C1 segment of cervical spinal cord (tissue), 14 donors: ENCODE measurements at regions not wholly inside any gene's neighbourhood (a gene's known extent, or its start where the extent isn't known, plus 50 kb on each side); places are given as distances from the start of the nearest gene placed in this dataset.

Source experiments
- DNase-seq, 14 donors: peaks; one replicate each; lab custom pipeline; 2025; lab: John Stamatoyannopoulos, UW

DNA sequence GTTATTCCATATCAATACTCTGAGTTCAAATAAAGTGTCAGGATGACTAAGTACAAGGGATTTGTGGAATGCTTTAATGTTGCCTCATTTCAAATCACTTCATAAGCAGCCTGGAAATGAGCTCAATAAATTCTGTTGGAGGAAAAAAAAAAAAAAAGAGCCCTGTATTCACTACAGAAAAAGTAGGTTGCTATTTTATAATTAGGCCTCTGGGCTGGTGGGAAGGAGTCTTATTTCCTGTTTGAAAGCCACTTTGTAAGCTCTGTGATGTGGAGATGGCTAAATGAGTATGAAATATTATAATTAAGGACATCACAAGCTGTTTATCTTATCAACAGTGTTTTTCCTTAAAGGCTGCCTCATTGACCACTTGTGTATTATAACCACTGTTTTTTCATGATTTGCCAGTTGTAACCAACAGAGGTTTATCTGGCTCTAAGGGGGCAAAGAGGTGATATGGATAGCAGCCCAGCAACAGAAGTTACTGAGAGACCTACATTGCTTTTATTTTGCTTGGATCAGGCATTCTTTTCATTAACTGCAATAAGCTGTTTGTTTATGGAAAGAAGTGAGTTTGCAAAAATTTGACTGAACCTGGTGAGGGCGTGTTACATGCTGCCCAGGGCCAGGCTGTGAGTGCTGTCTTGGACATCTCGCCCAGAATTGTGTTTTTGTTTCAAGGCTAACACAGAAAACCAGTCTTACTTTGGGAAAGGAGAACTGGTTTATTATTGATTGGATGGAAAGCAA lies 563.3 kb upstream of the MAP3K7 start:
- DNase-seq, result no peak

DNA sequence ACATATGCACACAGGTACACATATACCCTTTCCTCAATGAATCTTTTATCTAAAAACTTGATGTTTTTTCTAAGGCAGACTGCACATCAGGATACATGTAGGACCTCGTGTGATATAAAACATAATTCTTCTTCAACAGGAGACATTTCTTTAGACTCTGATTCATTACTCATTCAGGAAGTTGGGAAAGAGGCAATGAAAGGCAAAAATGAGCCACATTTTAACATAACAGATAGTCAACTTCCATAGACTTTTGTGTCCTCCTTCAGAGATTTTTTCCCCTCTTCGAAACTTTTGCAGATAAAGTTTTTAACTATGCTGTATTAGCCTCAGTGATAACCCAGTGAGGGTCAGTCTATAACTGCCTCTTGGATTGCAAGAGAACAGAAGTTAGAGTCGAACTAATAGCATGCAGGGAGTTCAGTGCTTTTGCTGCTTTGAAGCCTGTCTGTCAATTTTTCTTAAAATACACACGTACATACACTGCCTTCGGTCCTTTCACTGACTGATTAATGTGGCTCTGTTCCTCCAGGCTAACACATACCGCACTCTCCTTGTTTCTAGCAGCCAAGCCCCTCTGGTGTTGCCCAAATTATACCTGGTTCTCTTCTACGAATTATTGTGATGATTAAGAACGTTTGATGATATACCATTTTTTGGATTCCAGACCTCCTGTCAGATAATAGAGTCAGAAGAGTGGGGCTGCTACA lies 562.5 kb upstream of the MAP3K7 start:
- DNase-seq, result no peak

GRCh38 chr6:91144126-91144525 lies 557.3 kb upstream of the MAP3K7 start:
- no peak for DNase-seq

DNA sequence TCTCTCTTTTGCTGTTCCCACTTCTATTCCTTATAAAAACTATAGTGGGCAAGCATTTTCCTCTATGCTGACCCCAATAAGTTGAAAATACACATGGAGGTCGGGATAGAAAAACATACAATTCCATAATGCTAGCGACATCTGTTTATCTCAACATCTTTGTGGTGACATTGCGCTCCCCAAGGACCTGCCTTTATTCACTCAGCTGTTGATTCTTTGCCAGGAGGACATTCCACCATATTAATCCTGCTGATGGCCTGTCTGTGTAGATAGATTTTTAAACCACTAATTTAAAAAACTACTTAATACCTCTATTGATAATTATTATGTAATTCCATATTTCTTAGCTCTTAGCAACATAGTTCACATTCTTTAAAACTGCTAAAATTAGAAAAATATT lies 555.3 kb upstream of the MAP3K7 start:
- no peak for DNase-seq

GRCh38 chr6:91141346-91141745 lies 554.5 kb upstream of the MAP3K7 start:
- no peak for DNase-seq

DNA sequence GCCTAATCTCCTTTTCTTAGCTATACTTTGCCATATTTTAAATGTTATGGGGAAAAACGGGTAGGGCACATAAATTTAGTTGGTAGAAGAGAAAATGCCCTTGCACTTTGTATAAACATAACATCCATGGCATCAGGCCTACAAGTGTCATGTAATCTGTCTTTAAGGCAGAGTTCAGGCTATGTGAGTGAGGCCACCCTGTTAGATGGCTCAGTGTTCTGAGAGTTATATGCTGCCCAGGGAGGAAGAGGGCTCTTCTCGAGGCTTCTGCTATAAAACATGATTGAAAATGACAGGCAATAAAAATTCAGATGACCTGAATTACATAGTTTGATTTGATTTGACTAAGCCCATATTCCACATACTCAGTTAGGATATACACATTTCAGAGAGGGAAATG lies 553.6 kb upstream of the MAP3K7 start:
- no peak for DNase-seq

GRCh38 chr6:91137286-91137685 lies 550.4 kb upstream of the MAP3K7 start:
- peak in 1 of 14 donors; percentile 70 for DNase-seq

DNA sequence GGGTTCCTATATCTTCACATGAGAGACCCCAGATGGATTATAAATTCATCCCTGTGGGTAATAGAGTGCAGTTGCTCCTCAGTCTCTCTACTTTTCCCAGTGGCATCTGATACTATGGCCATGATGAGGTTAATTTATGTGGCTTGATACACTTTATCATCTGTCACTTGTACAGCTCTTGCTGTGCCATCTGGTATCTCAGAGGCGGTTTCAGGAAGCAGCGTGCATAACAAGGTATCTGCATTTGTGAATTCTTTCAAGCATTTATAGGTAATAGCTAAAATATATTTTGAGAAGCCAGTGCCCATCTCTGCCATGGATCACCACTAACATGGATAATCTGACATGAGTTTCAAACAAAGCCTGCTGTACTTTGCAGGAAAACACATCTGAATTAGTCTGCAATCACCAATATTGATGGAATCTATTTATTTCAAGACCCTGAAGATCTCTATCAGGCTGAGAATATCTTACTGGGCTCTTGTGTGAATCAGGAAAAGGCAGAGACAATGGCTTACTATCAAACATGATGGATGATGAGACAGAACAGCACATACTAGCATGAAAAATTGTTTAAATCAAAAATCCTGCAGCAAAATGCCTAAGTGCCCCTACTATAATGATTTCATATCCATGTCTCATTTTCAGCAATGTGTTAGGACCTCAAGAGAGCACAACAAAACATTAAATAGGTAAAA lies 548.7 kb upstream of the MAP3K7 start:
- DNase-seq, result peak in 1 of 14 donors; percentile 83

DNA sequence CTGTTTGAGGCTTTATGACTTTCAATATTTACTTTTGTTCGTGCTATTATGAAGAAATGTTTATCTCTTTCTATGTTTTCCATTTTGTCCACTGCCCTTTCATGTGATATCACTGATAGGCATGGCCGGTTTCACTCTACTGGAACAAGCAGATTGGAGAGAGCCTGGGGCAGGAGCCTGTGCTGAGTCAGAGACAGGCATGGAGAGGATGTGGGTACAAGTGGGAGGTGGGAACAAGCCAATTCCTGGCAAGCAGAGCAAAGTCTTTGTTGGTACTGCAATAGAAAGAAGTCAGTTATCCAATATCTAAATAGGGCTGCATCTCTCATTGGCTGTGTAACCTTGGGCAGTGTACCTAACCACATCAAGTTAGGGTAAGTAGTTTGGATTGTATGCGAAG lies 545.6 kb upstream of the MAP3K7 start:
- no peak for DNase-seq

DNA sequence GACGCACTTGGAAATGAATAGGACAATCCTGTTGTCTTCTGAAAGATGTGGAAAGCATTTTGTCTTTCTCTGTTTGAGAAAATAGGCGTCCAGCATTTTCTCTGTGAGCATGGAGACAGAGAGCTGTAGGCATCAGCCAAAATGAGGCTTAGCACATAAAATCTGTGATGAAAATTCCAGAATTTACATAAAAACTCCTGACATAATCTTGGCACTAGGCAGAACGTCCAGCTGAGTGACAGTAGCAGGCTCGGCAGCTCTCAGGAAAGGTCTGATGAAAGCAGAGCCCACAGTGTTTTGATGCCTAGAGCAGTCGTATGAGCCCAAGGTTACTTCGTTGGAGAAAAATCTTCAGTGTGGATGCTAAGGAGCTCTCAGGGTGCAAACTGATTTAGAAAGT lies 543.3 kb upstream of the MAP3K7 start:
- DNase-seq, result peak in 1 of 14 donors; percentile 79

DNA sequence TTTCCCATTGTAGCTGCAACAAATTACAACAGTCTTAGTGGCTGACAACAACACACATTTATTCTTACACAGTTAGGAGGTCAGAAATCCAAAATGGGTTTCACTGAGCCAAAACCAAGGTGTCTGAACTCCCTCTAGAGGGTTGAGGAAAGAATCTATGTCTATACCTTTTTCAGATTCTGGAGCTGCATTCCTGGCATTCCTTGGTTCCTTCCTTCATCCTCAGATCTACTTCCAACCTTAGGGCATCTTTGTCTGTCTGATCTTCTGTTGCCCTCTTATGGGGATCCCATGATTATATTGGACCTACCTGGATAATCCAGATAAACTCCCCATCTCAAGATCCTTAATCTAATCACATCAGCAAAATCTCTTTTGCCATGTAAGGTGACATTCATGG lies 540.9 kb upstream of the MAP3K7 start:
- no peak for DNase-seq

- DNase-seq, result no peak
Observed at GRCh38 chr6:91126876-91127275, 540.0 kb upstream of the MAP3K7 start.

DNA sequence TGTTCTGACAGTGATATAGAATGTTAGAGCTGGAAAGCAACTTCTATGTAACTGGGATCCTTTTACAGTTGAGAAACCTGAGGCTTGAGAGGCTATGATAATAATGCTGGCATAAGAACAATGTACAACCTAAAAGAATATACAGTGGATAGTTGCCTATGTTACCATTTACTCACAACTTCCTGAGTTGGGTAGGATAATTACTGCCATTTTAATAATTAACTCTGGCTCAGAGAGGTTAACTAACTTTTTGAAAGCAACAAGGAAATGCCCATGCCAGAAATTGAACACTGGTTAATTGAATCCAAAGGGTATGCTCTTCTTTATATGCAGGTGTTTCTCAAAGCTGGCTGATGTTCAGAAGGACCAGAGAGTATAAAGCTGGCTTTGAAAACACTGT lies 530.7 kb upstream of the MAP3K7 start:
- DNase-seq, result no peak

DNA sequence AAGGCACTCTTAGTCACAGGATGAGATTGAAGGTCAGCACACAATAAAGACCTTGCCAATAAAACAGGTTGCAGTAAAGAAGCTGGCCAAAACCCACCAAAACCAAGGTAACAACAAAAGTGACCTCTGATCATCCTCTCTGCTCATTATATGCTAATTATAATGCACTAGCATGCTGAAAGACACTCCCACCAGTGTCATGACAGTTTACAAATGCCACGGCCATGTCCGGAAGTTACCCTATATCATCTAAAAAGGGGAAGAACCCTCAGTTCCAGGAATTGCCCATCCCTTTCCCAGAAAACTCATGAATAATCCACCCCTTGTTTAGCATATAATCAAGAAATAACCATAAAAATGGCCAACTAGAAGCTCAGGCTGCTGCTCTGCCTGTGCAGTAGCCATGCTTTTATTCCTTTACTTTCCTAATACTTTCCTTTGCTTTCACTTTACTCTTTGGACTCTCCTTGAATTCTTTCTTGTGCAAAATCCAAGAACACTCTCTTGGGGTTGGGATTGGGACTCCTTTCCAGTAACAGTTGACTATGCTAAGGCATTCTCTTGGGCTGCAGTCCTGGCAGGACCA lies 527.3 kb upstream of the MAP3K7 start:
- DNase-seq, result no peak

DNA sequence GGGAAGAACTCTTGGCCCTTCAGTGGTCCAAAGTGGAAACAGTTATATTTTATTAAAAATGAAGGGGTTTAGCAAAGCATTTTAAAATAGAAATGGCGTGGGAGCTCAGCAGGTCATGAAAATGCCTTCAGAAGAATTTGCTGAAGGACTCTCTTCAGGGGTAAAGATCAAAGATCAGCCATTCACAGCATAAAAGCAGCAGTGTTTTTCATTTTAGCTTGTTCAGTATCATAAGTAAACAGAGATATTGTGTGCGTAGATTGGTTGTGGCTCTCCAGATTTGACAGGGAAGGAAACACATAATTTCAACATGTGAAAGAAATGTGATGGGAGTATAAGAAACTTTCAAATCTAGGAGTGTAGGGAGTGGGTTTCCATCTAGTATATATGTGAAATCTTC lies 519.2 kb upstream of the MAP3K7 start:
- DNase-seq, result no peak

GRCh38 chr6:91105532-91105931 lies 518.7 kb upstream of the MAP3K7 start:
- no peak for DNase-seq

DNA sequence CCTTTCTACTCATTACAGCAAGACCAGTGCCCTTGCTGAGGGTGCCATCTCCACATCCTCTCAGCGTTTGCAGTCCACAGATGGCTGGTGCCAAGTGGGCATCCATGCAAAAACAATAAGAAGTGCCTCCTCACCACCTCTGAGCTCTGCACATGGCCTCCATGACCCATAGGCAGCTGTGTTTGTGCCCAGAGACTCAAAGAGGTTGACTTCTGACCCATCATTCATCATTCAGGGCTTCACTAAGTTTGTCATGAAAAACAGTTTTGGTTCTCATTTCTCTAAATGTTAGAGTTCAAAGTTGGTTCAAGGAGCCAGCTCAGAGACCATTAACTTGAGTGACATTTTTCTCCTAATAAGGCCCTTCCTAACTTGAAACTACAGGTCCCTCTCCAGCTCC lies 512.6 kb upstream of the MAP3K7 start:
- DNase-seq, result no peak

DNA sequence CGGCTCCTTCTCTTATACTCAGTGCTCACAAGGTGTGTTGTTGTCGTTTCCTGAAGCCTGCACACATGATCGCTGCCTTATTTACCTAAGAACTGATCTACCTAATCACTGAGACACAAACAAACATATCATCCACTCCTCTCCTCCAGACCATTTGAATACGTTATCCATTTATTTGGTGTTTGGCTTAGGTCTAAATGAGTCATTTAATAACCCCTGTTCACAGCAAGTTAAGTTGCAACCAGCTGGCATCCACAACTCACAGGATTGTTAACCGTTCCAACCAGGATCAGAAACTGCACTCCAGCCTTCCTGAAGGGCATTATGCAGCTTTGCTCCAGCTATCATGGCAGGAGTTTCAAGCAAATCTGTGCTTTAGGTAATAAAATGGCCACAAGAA lies 511.1 kb upstream of the MAP3K7 start:
- DNase-seq, result no peak

DNA sequence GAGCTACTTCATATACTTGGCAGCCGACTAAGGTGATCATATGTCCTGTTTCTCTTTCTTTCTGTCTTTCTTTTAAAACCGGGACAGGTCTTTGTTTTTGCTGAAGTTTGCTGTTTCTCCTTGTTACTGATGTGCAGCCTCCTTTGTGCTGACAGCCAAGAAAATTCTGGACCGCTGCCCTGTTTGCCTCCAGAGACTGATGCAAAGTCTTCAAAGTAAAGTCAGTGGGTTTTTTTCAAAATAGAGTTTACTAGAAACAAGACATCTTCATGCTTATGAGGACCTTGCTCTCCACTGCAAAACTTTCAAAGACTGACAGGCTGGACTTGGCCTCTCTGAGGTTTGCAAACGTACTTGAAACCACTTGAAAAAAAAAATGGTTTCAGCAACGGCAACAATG lies 510.5 kb upstream of the MAP3K7 start:
- DNase-seq, result peak in 6 of 14 donors; percentile 8 to 60 (median 28)

- DNase-seq, result no peak
Observed at GRCh38 chr6:91094806-91095475, 508.1 kb upstream of the MAP3K7 start.

GRCh38 chr6:91094341-91094740 lies 507.5 kb upstream of the MAP3K7 start:
- DNase-seq, result no peak

DNA sequence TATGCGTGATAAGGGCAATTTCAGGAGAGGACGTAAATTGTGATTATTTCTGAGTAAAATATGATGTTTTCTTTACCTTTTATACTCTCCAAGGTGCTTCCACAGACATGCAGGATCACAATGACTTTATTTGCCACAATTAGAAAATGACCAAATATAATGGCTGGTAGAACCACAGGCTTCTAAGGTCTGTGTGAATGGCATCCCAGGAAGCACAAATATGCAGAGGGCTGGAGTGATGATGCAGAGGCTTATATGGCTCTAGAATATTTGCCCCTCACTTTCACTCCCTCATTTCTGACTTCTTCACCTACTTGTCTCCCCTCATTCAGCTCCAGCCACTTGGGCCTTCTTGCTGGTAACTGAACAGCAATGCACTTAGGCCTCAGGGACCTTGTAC lies 502.1 kb upstream of the MAP3K7 start:
- no peak for DNase-seq
